AML-193 (cell line): ENCODE measurements at regions not wholly inside any gene's neighbourhood (a gene's known extent, or its start where the extent isn't known, plus 50 kb on each side); places are given as distances from the start of the nearest gene placed in this dataset.
"Not testable (repeated sequence)": the region's sequence is repeated elsewhere in the genome, so short reads cannot be mapped to it uniquely, and the experiment has no call there.

ENCODE experiments used
- DNase-seq, 2 experiments: peaks; one replicate each; lab custom pipeline; 2025; lab: John Stamatoyannopoulos, UW

DNA sequence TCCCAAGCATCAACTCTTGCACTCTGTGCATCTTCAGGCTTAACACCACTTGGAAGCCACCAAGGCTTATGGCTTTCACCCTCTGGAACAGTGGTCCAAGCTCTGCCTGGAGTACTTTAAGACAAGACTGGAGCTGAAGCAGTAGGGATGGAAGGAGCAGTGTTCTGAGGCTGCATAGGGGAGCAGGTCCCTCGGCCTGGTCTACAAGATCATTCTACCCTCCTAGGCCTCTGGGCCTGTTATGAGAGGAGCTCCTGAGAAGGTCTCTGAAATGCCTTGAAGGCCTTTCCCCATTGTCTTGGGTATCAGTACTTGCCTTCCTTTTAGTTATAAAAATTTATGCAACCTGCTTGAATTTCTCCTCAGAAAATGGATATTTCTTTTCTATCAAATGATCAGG lies 286.7 kb downstream of the CPXCR1 start:
- no peak for DNase-seq

DNA sequence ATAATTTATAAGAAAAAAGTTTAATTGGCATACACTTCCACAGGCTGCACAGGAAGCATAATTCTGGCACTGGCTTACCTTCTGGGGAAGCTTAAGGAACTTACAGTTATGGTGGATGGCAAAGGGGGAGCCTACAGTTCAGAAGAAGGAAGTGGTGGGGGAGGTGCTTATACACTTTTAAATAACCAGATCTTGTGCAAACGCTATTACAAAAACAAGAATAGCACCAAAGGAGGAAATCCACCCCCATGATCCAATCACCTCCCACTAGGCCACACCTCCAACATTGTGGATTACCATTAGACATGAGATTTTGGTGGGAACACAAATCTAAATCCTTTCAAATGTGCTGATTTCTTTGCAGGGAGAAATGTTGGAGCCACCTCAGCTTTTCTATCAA lies 287.7 kb downstream of the CPXCR1 start:
- peak; percentile 2 for DNase-seq

DNA sequence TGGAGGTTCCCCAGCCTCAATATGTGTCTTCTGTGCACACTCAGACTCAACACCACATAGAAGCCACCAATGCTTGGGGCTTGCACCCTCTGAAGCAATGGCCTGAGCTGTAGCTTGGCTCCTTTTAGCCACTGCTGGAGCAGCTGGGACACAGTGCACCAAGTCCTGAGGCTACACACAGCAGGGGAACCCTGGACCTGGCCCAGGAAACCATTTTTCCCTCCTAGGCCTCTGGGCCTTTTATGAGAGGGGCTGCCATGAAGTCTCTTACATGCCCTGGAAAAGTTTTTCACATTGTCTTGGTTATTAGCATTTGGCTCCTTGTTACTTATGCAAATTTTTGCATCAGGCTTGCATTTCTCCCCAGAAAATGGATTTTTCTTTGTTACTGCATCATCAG lies 306.2 kb downstream of the CPXCR1 start:
- DNase-seq: no peak

DNA sequence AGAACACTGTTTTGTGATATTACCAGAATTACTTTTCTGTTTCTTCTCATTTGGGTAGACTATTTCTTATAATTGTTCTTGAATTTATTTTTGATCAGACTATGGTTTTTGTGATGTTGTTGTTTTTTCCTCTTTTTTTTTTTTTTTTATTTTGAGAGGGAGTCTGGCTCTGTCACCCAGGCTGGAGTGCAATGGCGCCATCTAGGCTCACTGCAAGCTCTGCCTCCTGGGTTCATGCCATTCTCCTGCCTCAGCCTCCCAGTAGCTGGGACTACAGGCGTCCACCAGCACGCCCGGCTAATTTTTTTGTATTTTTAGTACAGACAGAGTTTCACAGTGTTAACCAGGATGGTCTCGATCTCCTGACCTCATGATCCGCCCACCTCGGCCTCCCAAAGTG lies 352.6 kb downstream of the CPXCR1 start:
- not testable (repeated sequence) for DNase-seq

DNA sequence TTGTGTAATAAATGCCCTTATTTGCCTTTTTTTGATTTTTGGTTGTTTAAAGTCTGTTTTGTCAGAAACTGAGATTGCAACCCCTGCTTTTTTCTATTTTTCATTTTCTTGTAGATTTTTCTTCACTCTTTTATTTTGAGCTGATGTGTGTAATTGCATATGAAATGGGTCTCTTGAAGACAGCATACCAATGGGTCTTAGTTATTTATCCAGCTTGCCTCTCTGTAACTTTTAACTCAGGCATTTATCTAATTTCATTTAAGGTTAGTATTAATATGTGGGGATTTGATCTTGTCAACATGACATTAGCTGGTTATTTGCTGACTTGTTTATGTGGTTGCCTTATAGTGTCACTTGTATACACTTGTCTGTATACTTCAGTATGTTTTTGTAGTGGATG lies 378.0 kb downstream of the CPXCR1 start:
- DNase-seq: no peak
